ENCODE measurements at regions not wholly inside any gene's neighbourhood (a gene's known extent, or its start where the extent isn't known, plus 50 kb on each side); places are given as distances from the start of the nearest gene placed in this dataset.
"Not testable (repeated sequence)": the region's sequence is repeated elsewhere in the genome, so short reads cannot be mapped to it uniquely, and the experiment has no call there.

DNA sequence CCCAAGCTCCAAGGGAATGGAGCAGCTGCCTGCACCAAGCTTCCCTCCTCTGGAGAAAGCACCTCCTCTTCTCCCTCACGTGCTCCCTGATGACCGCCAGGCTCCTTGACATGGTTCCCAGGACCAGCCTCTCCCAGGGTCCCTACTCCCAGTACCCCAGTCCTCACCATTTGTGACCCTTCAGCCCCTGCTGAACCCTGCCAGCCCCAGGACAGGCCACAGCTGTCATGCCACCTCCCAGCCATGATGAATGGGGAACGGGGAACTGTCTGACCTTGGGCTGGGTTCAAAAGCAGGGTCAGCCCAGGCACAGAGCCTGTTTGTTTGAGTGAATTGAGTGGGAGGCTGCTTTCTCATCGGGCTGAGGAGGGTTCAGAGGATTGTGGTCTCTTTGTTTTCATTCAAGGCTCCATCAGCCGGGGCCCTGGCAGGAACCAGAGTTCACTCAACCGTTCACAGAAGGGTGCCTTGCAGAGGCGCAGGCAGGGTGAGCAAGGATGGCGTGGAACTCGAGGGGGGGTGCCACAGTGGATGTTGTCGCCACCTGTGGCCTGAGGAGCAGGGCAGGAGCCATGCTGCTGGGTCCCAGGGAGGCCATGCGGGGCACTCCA lies 344.5 kb upstream of the SFSWAP start (continued):
- TF ChIP-seq, protein P1, sequence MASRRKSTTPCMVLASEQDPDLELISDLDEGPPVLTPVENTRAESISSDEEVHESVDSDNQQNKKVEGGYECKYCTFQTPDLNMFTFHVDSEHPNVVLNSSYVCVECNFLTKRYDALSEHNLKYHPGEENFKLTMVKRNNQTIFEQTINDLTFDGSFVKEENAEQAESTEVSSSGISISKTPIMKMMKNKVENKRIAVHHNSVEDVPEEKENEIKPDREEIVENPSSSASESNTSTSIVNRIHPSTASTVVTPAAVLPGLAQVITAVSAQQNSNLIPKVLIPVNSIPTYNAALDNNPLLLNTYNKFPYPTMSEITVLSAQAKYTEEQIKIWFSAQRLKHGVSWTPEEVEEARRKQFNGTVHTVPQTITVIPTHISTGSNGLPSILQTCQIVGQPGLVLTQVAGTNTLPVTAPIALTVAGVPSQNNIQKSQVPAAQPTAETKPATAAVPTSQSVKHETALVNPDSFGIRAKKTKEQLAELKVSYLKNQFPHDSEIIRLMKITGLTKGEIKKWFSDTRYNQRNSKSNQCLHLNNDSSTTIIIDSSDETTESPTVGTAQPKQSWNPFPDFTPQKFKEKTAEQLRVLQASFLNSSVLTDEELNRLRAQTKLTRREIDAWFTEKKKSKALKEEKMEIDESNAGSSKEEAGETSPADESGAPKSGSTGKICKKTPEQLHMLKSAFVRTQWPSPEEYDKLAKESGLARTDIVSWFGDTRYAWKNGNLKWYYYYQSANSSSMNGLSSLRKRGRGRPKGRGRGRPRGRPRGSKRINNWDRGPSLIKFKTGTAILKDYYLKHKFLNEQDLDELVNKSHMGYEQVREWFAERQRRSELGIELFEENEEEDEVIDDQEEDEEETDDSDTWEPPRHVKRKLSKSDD (conservative IDR thresholded peaks at IDR 0.05; ENCODE audit: low read length), result no peak
- TF ChIP-seq ZNF717 (CRISPR knock-in tag; IDR thresholded peaks at IDR 0.05) (no peak), NR2C2 (CRISPR knock-in tag; IDR thresholded peaks at IDR 0.05) (no peak), NR2C2 (tag; IDR thresholded peaks at IDR 0.05) (no peak), STAG1 (CRISPR knock-in tag; IDR thresholded peaks at IDR 0.05; ENCODE audit: borderline replicate concordance) (no peak), MEIS2 (IDR thresholded peaks at IDR 0.05; ENCODE audit: partially characterized antibody) (peak; percentile 68)
- TF ChIP-seq, protein P2, sequence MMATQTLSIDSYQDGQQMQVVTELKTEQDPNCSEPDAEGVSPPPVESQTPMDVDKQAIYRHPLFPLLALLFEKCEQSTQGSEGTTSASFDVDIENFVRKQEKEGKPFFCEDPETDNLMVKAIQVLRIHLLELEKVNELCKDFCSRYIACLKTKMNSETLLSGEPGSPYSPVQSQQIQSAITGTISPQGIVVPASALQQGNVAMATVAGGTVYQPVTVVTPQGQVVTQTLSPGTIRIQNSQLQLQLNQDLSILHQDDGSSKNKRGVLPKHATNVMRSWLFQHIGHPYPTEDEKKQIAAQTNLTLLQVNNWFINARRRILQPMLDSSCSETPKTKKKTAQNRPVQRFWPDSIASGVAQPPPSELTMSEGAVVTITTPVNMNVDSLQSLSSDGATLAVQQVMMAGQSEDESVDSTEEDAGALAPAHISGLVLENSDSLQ (IDR thresholded peaks at IDR 0.05), result peak; percentile 53

DNA sequence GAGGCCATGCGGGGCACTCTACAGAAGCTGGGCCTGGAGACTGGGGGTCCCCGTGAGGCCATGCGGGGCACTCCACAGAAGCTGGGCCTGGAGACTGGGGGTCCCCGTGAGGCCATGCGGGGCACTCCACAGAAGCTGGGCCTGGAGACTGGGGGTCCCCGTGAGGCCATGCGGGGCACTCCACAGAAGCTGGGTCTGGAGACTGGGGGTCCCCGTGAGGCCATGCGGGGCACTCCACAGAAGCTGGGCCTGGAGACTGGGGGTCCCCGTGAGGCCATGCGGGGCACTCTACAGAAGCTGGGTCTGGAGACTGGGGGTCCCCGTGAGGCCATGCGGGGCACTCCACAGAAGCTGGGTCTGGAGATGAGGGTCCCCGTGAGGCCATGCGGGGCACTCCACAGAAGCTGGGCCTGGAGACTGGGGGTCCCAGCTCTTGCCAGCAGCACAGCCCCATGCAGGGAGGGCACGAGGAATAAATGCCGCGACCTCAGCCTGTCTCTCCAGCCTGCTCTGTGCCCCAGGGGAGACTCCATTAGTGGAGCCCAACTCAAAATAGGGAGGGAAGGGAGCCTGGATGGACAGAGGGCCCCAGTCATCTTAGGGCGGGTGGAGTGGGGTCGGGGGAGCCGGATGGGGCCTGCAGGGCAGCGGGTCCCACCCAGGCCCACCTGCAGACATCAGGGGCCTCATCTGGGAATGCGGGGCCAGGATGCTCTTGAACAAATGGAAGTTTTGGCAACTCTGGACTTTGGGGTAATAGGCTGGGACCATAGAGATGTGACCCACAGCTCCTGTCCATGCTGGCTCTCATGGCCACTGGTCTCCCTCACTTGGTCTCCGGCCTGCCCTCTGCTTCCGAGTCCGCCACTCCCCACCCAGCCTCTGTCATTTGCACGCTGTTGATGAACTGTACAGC lies 343.6 kb upstream of the SFSWAP start:
- peaks cover 26 to 28% of the 10 kb centered on the region in 2 experiments for H3K4me1 ChIP-seq (replicated peaks in 1 of 2; ENCODE audit: control insufficient read depth in 2 of 2, insufficient read depth in 2 of 2, low read length in 2 of 2)
- H3K36me3 ChIP-seq (ENCODE audit: control insufficient read depth, insufficient read depth, low read length); FAIRE-seq; H2AFZ ChIP-seq (ENCODE audit: low read depth, low read length); DNase-seq (ENCODE audit: extremely low read depth in 1 of 4, low spot score in 3 of 4); H3K9ac ChIP-seq (ENCODE audit: insufficient read depth in 1 of 2, low read depth in 2 of 2, low read length in 2 of 2); POLR2A ChIA-PET; H3K27ac ChIP-seq (ENCODE audit: extremely low read depth, low read depth, low read length); H3K9me3 ChIP-seq (replicated peaks; ENCODE audit: control insufficient read depth, insufficient read depth, low read depth, low read length); H3K9me1 ChIP-seq (ENCODE audit: control insufficient read depth, insufficient read depth, low read length); H4K20me1 ChIP-seq (replicated peaks; ENCODE audit: control insufficient read depth, insufficient read depth, low read length); CTCF ChIA-PET (ENCODE audit: low intra/inter-chr PET ratio); BruUV-seq (replicated peaks); H3K79me2 ChIP-seq (ENCODE audit: control insufficient read depth, insufficient read depth, low read length); H3K27me3 ChIP-seq (ENCODE audit: control insufficient read depth in 2 of 2, insufficient read depth in 2 of 2, low read length in 2 of 2); H3K4me3 ChIP-seq; H3K4me2 ChIP-seq (ENCODE audit: insufficient read depth, low read length); ATAC-seq; intact Hi-C loops (cut with micrococcal nuclease); in situ Hi-C loops (cut with MboI): not testable (repeated sequence)
- WGBS (ENCODE audit: insufficient coverage, low coverage, missing lambda C conversion rate), result 70% methylated on average over 16 of the region's 27 CpGs
